GM06990 (cell line): ENCODE measurements at regions not wholly inside any gene's neighbourhood (a gene's known extent, or its start where the extent isn't known, plus 50 kb on each side); places are given as distances from the start of the nearest gene placed in this dataset.
"Not testable (repeated sequence)": the region's sequence is repeated elsewhere in the genome, so short reads cannot be mapped to it uniquely, and the experiment has no call there.

Experiments used
- DNase-seq: peaks from one replicate; pipeline ENCODE4 v3.0.0-alpha.2; 2011; ENCODE audit not compliant: insufficient read length; ENCODE audit errors: extremely low read depth
- H3K27me3 ChIP-seq: replicated peaks from 2 replicates; pipeline ENCODE4 v1.6.0; 2011; ENCODE audit warnings: low read length; ENCODE audit not compliant: control insufficient read depth, insufficient read depth
- H3K36me3 ChIP-seq: 2 replicates; pipeline ENCODE4 v1.5.1; 2011; ENCODE audit warnings: low read length; ENCODE audit not compliant: control insufficient read depth, insufficient read depth
- H3K4me3 ChIP-seq: replicated peaks from 2 replicates; pipeline ENCODE4 v1.5.1; 2011; ENCODE audit warnings: low read depth, mild to moderate bottlenecking, control low read depth, low read length
- TF ChIP-seq, protein P1 (sequence below): IDR thresholded peaks from 2 replicates; pipeline ENCODE4 v1.5.1; 2011; ENCODE audit warnings: low read length, control low read depth, mild to moderate bottlenecking, inconsistent platforms; ENCODE audit not compliant: insufficient read depth, poor library complexity, severe bottlenecking

GRCh38 chr9:25025686-25026085 is 480.0 kb upstream of the IZUMO3 start:
- Histone ChIP-seq H3K36me3 (no peaks in the 10 kb centered on the region), H3K4me3 (no peak overlapping the region), H3K27me3 (no peaks in the 10 kb centered on the region)
- TF ChIP-seq, protein P1, sequence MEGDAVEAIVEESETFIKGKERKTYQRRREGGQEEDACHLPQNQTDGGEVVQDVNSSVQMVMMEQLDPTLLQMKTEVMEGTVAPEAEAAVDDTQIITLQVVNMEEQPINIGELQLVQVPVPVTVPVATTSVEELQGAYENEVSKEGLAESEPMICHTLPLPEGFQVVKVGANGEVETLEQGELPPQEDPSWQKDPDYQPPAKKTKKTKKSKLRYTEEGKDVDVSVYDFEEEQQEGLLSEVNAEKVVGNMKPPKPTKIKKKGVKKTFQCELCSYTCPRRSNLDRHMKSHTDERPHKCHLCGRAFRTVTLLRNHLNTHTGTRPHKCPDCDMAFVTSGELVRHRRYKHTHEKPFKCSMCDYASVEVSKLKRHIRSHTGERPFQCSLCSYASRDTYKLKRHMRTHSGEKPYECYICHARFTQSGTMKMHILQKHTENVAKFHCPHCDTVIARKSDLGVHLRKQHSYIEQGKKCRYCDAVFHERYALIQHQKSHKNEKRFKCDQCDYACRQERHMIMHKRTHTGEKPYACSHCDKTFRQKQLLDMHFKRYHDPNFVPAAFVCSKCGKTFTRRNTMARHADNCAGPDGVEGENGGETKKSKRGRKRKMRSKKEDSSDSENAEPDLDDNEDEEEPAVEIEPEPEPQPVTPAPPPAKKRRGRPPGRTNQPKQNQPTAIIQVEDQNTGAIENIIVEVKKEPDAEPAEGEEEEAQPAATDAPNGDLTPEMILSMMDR = no peak
- DNase-seq = no peak

- Histone ChIP-seq H3K36me3 (no peaks in the 10 kb centered on the region), H3K4me3 (no peak overlapping the region), H3K27me3 (no peaks in the 10 kb centered on the region)
- TF ChIP-seq, protein P1 = no peak
- DNase-seq = no peak
Measured at GRCh38 chr9:25025156-25025555, 479.5 kb upstream of the IZUMO3 start.

- Histone ChIP-seq H3K4me3 (no peak overlapping the region), H3K36me3 (no peaks in the 10 kb centered on the region), H3K27me3 (no peaks in the 10 kb centered on the region)
- no peak for DNase-seq
- TF ChIP-seq, protein P1 = no peak
Measured at GRCh38 chr9:25017779-25018178, 472.1 kb upstream of the IZUMO3 start.

GRCh38 chr9:25010027-25010662 is 464.4 kb upstream of the IZUMO3 start:
- TF ChIP-seq, protein P1 = no peak
- H3K36me3 ChIP-seq = no peaks in the 10 kb centered on the region
- H3K27me3 ChIP-seq = no peaks in the 10 kb centered on the region
- DNase-seq = no peak
- no peak overlapping the region for H3K4me3 ChIP-seq

DNA sequence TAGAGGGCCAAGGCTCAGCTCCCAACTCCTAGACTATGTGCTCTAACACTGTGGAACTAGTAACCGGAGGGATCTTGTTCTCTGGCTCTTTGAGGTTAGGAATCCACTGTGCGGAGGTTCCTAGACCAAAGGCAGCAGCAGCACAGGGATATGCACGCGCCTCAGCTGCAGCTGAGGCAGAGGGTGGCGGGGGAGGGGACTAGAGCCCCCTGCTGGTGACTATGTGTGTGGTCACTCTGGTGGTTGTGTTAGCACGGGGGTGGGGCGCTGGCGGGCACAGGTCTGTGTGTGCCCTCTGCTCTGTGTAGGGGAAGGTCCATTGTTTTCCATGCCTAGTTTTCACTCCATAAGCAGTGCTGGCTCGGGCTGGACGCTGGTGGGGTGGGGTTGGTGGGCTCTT is 458.0 kb upstream of the IZUMO3 start:
- H3K27me3 ChIP-seq = no peaks in the 10 kb centered on the region
- no peaks in the 10 kb centered on the region for H3K36me3 ChIP-seq
- no peak overlapping the region for H3K4me3 ChIP-seq
- DNase-seq = no peak
- TF ChIP-seq, protein P1 = peak; percentile 6

DNA sequence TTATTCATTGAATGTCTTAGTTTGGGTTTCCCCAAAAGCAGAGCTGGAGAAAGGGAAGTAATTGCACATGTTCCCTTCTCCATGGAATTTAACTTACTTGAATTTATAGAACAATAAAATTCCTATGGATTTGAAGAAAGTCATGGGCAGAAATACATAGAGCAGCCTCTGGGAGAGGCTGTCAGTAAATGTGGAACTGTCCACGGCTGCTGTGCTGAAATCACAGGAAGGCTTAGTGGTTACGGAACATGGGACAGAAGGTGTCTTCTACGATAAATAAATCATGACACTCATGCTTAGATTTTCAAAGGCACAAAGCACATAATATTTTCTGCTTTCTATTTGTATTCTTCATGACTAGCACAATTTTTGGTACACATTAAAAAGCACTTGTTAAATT is 440.6 kb upstream of the IZUMO3 start:
- no peaks in the 10 kb centered on the region for H3K36me3 ChIP-seq
- H3K4me3 ChIP-seq = no peak overlapping the region
- H3K27me3 ChIP-seq = no peaks in the 10 kb centered on the region
- no peak for DNase-seq
- TF ChIP-seq, protein P1 = no peak

DNA sequence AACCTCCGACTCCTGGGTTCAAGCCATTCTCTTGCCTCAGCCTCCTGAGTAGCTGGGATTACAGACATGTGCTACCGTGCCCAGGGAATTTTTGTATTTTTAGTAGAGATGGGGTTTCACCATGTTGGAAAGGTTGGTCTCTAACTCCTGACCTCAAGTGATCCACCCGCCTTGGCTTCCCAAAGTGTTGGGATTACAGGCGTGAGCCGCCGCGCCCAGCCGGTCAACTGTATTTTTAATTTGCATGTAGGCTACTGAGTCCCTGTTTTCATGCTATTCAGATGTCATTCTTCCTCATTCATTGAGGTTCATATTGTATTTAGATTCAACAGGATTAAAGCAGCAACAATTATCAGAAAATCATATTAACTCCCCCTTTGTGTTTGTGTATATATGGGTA is 425.1 kb upstream of the IZUMO3 start:
- H3K27me3 ChIP-seq, H3K36me3 ChIP-seq, DNase-seq: not testable (repeated sequence)

More for the DNA sequence above, 425.1 kb upstream of the IZUMO3 start:
- not testable (repeated sequence) for H3K4me3 ChIP-seq
